DOHH2 (cell line): ENCODE measurements at regions not wholly inside any gene's neighbourhood (a gene's known extent, or its start where the extent isn't known, plus 50 kb on each side); places are given as distances from the start of the nearest gene placed in this dataset.

Experiments used
- CTCF ChIP-seq: fragments of 200-600 bp; sonication (generic); IDR thresholded peaks from one replicate; pipeline ENCODE4 v1.5.1; 2014; ENCODE audit warnings: antibody characterized with exemption, mild to moderate bottlenecking, low read depth, low read length; ENCODE audit not compliant: poor library complexity, severe bottlenecking
- EZH2phosphoT487 ChIP-seq: fragments of 200-600 bp; sonication (generic); IDR thresholded peaks from 2 replicates; pipeline ENCODE4 v1.6.1; 2017; ENCODE audit warnings: borderline replicate concordance, mild to moderate bottlenecking, antibody characterized with exemption, low read length, moderate library complexity, mixed read lengths

- TF ChIP-seq CTCF: no peak
- no peak for TF ChIP-seq EZH2phosphoT487
Measured at GRCh38 chr19:46955813-46956371, 63.7 kb upstream of the NPAS1 start.
